ENCODE measurements at regions not wholly inside any gene's neighbourhood (a gene's known extent, or its start where the extent isn't known, plus 50 kb on each side); places are given as distances from the start of the nearest gene placed in this dataset.

DNA sequence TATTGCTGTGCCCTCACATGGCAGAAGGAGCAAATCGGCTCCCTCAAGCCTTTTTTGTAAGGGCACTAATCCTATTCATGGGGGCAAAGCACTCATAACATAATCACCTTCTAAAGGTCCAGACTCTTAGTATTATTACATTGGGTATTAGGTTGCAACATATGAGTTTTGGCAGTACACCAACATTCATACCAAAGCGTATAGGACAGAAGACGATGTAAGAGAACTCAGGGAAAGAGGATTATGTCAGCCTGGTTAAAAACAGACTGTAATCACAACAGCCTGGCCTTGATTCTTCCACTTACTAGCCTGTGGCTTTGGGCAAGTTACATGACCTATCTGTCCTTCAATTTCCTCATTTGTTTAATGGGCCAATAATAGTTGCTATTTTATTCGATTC is 828.5 kb upstream of the NECTIN3 start:
- SMC1A ChIA-PET (ENCODE audit: uncharacterized antibody, unreplicated experiment) = no interaction called here
- 58% methylated on average over 4 of the region's 4 CpGs for WGBS (ENCODE audit: insufficient coverage, insufficient replicate concordance, low lambda C conversion rate, missing lambda C conversion rate)
- no peak overlapping the region for H3K4me3 ChIP-seq
- no peak overlapping the region for H3K9ac ChIP-seq (ENCODE audit: control insufficient read depth, insufficient read depth, low read length)
- no peaks in the 10 kb centered on the region for H3K4me1 ChIP-seq (ENCODE audit: control insufficient read depth, insufficient read depth, low read length)
- FAIRE-seq = no peak
- H3K36me3 ChIP-seq (ENCODE audit: control insufficient read depth in 2 of 2, insufficient read depth in 2 of 2, low read length in 1 of 2) = no peaks in the 10 kb centered on the region
- H2AFZ ChIP-seq (ENCODE audit: control insufficient read depth, low read depth, low read length) = no peak overlapping the region
- no peak for ATAC-seq
- in situ Hi-C loops (cut with MboI) = no loop called here
- H3K27me3 ChIP-seq (replicated peaks in 1 of 2; ENCODE audit: control insufficient read depth in 2 of 2, insufficient read depth in 2 of 2, low read length in 1 of 2) = no peaks in the 10 kb centered on the region
- H3K79me2 ChIP-seq (ENCODE audit: control insufficient read depth, insufficient read depth, low read length) = no peaks in the 10 kb centered on the region
- no peak overlapping the region for H3K27ac ChIP-seq (ENCODE audit: control insufficient read depth, insufficient read depth)
- no peak for DNase-seq (ENCODE audit: low read depth, low spot score)
- RAD21 ChIA-PET (ENCODE audit: unreplicated experiment) = no interaction called here
- TF ChIP-seq RCOR1 (conservative IDR thresholded peaks at IDR 0.05; ENCODE audit: low read depth, low read length) (no peak), IKZF1 (conservative IDR thresholded peaks at IDR 0.05) (no peak), JUND (IDR thresholded peaks at IDR 0.05; ENCODE audit: low read depth, low read length) (no peak)
- TF ChIP-seq, protein P1, sequence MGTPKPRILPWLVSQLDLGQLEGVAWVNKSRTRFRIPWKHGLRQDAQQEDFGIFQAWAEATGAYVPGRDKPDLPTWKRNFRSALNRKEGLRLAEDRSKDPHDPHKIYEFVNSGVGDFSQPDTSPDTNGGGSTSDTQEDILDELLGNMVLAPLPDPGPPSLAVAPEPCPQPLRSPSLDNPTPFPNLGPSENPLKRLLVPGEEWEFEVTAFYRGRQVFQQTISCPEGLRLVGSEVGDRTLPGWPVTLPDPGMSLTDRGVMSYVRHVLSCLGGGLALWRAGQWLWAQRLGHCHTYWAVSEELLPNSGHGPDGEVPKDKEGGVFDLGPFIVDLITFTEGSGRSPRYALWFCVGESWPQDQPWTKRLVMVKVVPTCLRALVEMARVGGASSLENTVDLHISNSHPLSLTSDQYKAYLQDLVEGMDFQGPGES (IDR thresholded peaks at IDR 0.05) = no peak
- no peak overlapping the region for H3K4me2 ChIP-seq (ENCODE audit: control insufficient read depth, insufficient read depth)
- intact Hi-C loops (cut with micrococcal nuclease; ENCODE audit: unreplicated experiment) = no loop called here
- CTCF ChIA-PET = no interaction called here
- no peaks in the 10 kb centered on the region for H3K9me3 ChIP-seq (replicated peaks; ENCODE audit: control insufficient read depth, insufficient read depth, low read length)
- BruUV-seq (replicated peaks) = no TSS peak
- H4K20me1 ChIP-seq (ENCODE audit: control insufficient read depth, insufficient read depth) = no peaks in the 10 kb centered on the region
- POLR2A ChIA-PET = no interaction called here

GRCh38 chr3:110246796-110247376 is 824.7 kb upstream of the NECTIN3 start:
- Histone ChIP-seq H3K9me3 (replicated peaks; ENCODE audit: control insufficient read depth, insufficient read depth, low read length) (no peaks in the 10 kb centered on the region), H3K27me3 (replicated peaks in 1 of 2; ENCODE audit: control insufficient read depth in 2 of 2, insufficient read depth in 2 of 2, low read length in 1 of 2) (no peaks in the 10 kb centered on the region), H4K20me1 (ENCODE audit: control insufficient read depth, insufficient read depth) (no peaks in the 10 kb centered on the region), H3K9ac (ENCODE audit: control insufficient read depth, insufficient read depth, low read length) (no peak overlapping the region), H3K4me1 (ENCODE audit: control insufficient read depth, insufficient read depth, low read length) (no peaks in the 10 kb centered on the region), H3K4me3 (no peak overlapping the region), H3K4me2 (ENCODE audit: control insufficient read depth, insufficient read depth) (no peak overlapping the region), H3K27ac (ENCODE audit: control insufficient read depth, insufficient read depth) (no peak overlapping the region), H2AFZ (ENCODE audit: control insufficient read depth, low read depth, low read length) (no peak overlapping the region), H3K79me2 (ENCODE audit: control insufficient read depth, insufficient read depth, low read length) (no peaks in the 10 kb centered on the region), H3K36me3 (ENCODE audit: control insufficient read depth in 2 of 2, insufficient read depth in 2 of 2, low read length in 1 of 2) (no peaks in the 10 kb centered on the region)
- FAIRE-seq (no peak), ATAC-seq (no peak), DNase-seq (ENCODE audit: low read depth, low spot score) (no peak)
- no TSS peak for BruUV-seq (replicated peaks)
- RAD21 ChIA-PET (ENCODE audit: unreplicated experiment) = no interaction called here
- POLR2A ChIA-PET = no interaction called here
- CTCF ChIA-PET = no interaction called here
- SMC1A ChIA-PET (ENCODE audit: uncharacterized antibody, unreplicated experiment) = no interaction called here
- in situ Hi-C loops (cut with MboI) = no loop called here
- 0% methylated on average over 2 of the region's 2 CpGs for WGBS (ENCODE audit: insufficient coverage, insufficient replicate concordance, low lambda C conversion rate, missing lambda C conversion rate)
- intact Hi-C loops (cut with micrococcal nuclease; ENCODE audit: unreplicated experiment) = no loop called here
- no peak for TF ChIP-seq HDGF (IDR thresholded peaks at IDR 0.05)
- no peak for TF ChIP-seq IRF5 (IDR thresholded peaks at IDR 0.05; ENCODE audit: borderline replicate concordance)
- TF ChIP-seq HDAC6 (IDR thresholded peaks at IDR 0.05; ENCODE audit: unreplicated experiment) = no peak
- TF ChIP-seq TAF1 (IDR thresholded peaks at IDR 0.05; ENCODE audit: borderline replicate concordance, low read depth, low read length) = no peak
- no peak for TF ChIP-seq RELB (IDR thresholded peaks at IDR 0.05; ENCODE audit: low read depth)
- no peak for TF ChIP-seq CHD4 (IDR thresholded peaks at IDR 0.05)
- TF ChIP-seq NFXL1 (IDR thresholded peaks at IDR 0.05; ENCODE audit: borderline replicate concordance) = no peak

All from GM12878 (cell line).